Right atrium auricular region (tissue), 2 donors: ENCODE measurements at regions not wholly inside any gene's neighbourhood (a gene's known extent, or its start where the extent isn't known, plus 50 kb on each side); places are given as distances from the start of the nearest gene placed in this dataset.

Experiments used
- DNase-seq: peaks from one replicate; pipeline ENCODE4 v3.0.0-alpha.2; 2019; ENCODE audit warnings: low spot score
- H3K27ac ChIP-seq, 2 donors: fragments of 200-600 bp; sonication (generic); 1 replicate in 1 of 2; 2 replicates in 1 of 2; pipeline ENCODE4 v1.5.1; 2016 to 2019
- H3K27me3 ChIP-seq, 2 donors: fragments of 200-600 bp; sonication (generic); one replicate each; pipeline versions ENCODE4 v1.5.1 to v1.6.0; 2017 to 2019
- H3K36me3 ChIP-seq: fragments of 200-600 bp; sonication (generic); one replicate; pipeline ENCODE4 v1.5.1; 2016
- H3K4me1 ChIP-seq, 2 donors: fragments of 200-600 bp; sonication (generic); one replicate each; pipeline versions ENCODE4 v1.5.1 to v1.6.0; 2017 to 2019
- H3K4me3 ChIP-seq, 2 donors: fragments of 200-600 bp; sonication (generic); 1 replicate in 1 of 2; 2 replicates in 1 of 2; pipeline ENCODE4 v1.5.1; 2017 to 2019; ENCODE audit warnings: mild to moderate bottlenecking in 1 of 2, moderate library complexity in 1 of 2
- H3K9me3 ChIP-seq, 2 donors: fragments of 200-600 bp; sonication (generic); one replicate each; pipeline ENCODE4 v1.5.1; 2019
- CTCF ChIP-seq, 2 donors: fragments of 200-600 bp; sonication (generic); IDR thresholded peaks; one replicate each; pipeline ENCODE4 v1.5.1; 2019; ENCODE audit warnings: antibody characterized with exemption in 2 of 2

- no peak for TF ChIP-seq CTCF (IDR thresholded peaks at IDR 0.05)
- no peaks in the 10 kb centered on the region for H3K27me3 ChIP-seq
- H3K27ac ChIP-seq, result no peak overlapping the region
- H3K36me3 ChIP-seq, result no peaks in the 10 kb centered on the region
- no peak overlapping the region for H3K4me3 ChIP-seq
- no peaks in the 10 kb centered on the region for H3K9me3 ChIP-seq
- DNase-seq, result no peak
- H3K4me1 ChIP-seq, result no peaks in the 10 kb centered on the region
Measured at GRCh38 chr2:226609366-226609765, 190.3 kb downstream of the IRS1 start.

- Histone ChIP-seq H3K36me3 (no peaks in the 10 kb centered on the region), H3K4me3 (no peak overlapping the region), H3K27ac (no peak overlapping the region), H3K27me3 (no peaks in the 10 kb centered on the region), H3K9me3 (no peaks in the 10 kb centered on the region), H3K4me1 (no peaks in the 10 kb centered on the region)
- no peak for TF ChIP-seq CTCF (IDR thresholded peaks at IDR 0.05)
- no peak for DNase-seq
Measured at GRCh38 chr2:226608451-226608850, 191.2 kb downstream of the IRS1 start.

GRCh38 chr2:226607379-226607778 is 192.2 kb downstream of the IRS1 start:
- DNase-seq, result no peak
- Histone ChIP-seq H3K4me1 (no peaks in the 10 kb centered on the region), H3K27me3 (no peaks in the 10 kb centered on the region), H3K27ac (no peak overlapping the region), H3K36me3 (no peaks in the 10 kb centered on the region), H3K9me3 (no peaks in the 10 kb centered on the region), H3K4me3 (no peak overlapping the region)
- TF ChIP-seq CTCF (IDR thresholded peaks at IDR 0.05), result no peak

GRCh38 chr2:226605642-226606041 is 194.0 kb downstream of the IRS1 start:
- Histone ChIP-seq H3K4me3 (no peak overlapping the region), H3K9me3 (no peaks in the 10 kb centered on the region), H3K27me3 (no peaks in the 10 kb centered on the region), H3K36me3 (no peaks in the 10 kb centered on the region), H3K27ac (no peak overlapping the region), H3K4me1 (no peaks in the 10 kb centered on the region)
- no peak for DNase-seq
- no peak for TF ChIP-seq CTCF (IDR thresholded peaks at IDR 0.05)

- Histone ChIP-seq H3K4me1 (no peaks in the 10 kb centered on the region), H3K27me3 (no peaks in the 10 kb centered on the region), H3K36me3 (no peaks in the 10 kb centered on the region), H3K27ac (no peak overlapping the region), H3K9me3 (no peaks in the 10 kb centered on the region), H3K4me3 (no peak overlapping the region)
- TF ChIP-seq CTCF (IDR thresholded peaks at IDR 0.05), result no peak
- DNase-seq, result no peak
Measured at GRCh38 chr2:226603606-226604005, 196.0 kb downstream of the IRS1 start.

DNA sequence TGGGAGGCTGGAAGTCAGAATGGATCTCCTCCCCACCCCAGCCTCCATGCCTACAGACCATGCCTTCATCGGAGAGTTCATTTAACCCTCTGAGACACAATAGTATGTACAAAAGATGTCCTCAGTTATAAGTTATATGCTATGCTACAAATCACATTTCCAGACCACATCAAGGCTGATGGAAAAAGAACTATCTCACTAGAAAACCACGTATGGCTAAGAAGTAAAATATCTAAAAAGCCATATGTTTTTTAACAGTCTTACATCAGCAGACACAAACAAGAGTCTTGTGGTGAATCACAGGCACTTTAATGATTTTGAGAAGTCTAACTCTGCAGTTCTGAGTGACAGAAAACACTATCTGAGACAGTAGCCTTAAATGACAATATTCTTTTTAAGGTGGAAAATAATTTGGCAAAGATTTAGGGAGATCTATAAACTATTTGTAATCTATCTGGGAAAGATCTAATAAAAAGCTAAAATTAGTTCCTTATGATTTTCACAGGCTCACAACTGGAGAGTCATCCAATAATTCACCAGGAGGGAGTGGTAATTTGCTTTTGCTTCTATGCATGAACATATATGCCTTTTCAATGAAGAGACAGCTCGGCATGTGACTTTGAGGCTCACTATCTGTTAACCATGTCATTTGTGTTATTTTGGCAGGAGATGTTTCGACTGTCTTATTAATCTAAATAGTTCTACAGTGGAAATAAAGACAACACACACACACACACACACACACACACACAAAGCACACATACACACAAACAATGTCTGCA is 197.5 kb downstream of the IRS1 start:
- Histone ChIP-seq H3K9me3 (no peaks in the 10 kb centered on the region), H3K4me3 (no peak overlapping the region), H3K27me3 (no peaks in the 10 kb centered on the region), H3K4me1 (no peaks in the 10 kb centered on the region), H3K27ac (no peak overlapping the region), H3K36me3 (no peaks in the 10 kb centered on the region)
- no peak for DNase-seq
- no peak for TF ChIP-seq CTCF (IDR thresholded peaks at IDR 0.05)
